H9 (cell line): ENCODE measurements at regions not wholly inside any gene's neighbourhood (a gene's known extent, or its start where the extent isn't known, plus 50 kb on each side); places are given as distances from the start of the nearest gene placed in this dataset.

Source experiments
- DNase-seq: peaks from one replicate; pipeline ENCODE4 v3.0.0-alpha.2; 2017
- H2AFZ ChIP-seq: one replicate; pipeline ENCODE4 v1.6.1; 2013; ENCODE audit warnings: mild to moderate bottlenecking, low read length, control low read depth, moderate library complexity
- H2AK5ac ChIP-seq: 2 replicates; pipeline ENCODE4 v1.6.1; 2013; ENCODE audit warnings: low read length, control low read depth, mixed read lengths; ENCODE audit not compliant: insufficient read length
- H2BK120ac ChIP-seq: one replicate; pipeline ENCODE4 v1.6.1; 2013; ENCODE audit warnings: low read depth, mild to moderate bottlenecking, low read length, control low read depth, inconsistent platforms; ENCODE audit not compliant: poor library complexity, severe bottlenecking
- H2BK12ac ChIP-seq: 2 replicates; pipeline ENCODE4 v1.6.1; 2013; ENCODE audit warnings: low read length, control low read depth, mixed read lengths, low read depth; ENCODE audit not compliant: insufficient read length
- H2BK15ac ChIP-seq: 2 replicates; pipeline ENCODE4 v1.6.1; 2013; ENCODE audit warnings: low read depth, low read length, control low read depth
- H2BK20ac ChIP-seq: one replicate; pipeline ENCODE4 v1.6.1; 2013; ENCODE audit warnings: low read depth, mild to moderate bottlenecking, low read length, control low read depth, inconsistent platforms; ENCODE audit not compliant: poor library complexity, severe bottlenecking
- H2BK5ac ChIP-seq: 2 replicates; pipeline ENCODE4 v1.6.1; 2013; ENCODE audit warnings: low read length, control low read depth, mixed read lengths; ENCODE audit not compliant: insufficient read length
- H3K14ac ChIP-seq: 2 replicates; pipeline ENCODE4 v1.6.1; 2013; ENCODE audit warnings: low read length, control low read depth; ENCODE audit not compliant: insufficient read depth
- H3K18ac ChIP-seq: 2 replicates; pipeline ENCODE4 v1.6.1; 2013; ENCODE audit warnings: low read depth, mild to moderate bottlenecking, mixed read lengths, low read length, control low read depth; ENCODE audit not compliant: insufficient read length
- H3K23ac ChIP-seq: 2 replicates; pipeline ENCODE4 v1.6.1; 2013; ENCODE audit warnings: low read length, control low read depth, mixed read lengths, low read depth; ENCODE audit not compliant: insufficient read length
- H3K23me2 ChIP-seq: 2 replicates; pipeline ENCODE4 v1.6.1; 2013; ENCODE audit warnings: low read depth, mild to moderate bottlenecking, mixed read lengths, low read length, control low read depth; ENCODE audit not compliant: insufficient read length, poor library complexity, severe bottlenecking
- H3K27ac ChIP-seq: 2 replicates; pipeline ENCODE4 v1.5.1; 2013; ENCODE audit warnings: low read length, control low read depth, mixed read lengths, low read depth; ENCODE audit not compliant: insufficient read length
- H3K27me3 ChIP-seq: 2 replicates; pipeline ENCODE4 v1.6.1; 2013; ENCODE audit warnings: low read length, control low read depth, inconsistent platforms; ENCODE audit not compliant: insufficient read depth
- H3K4ac ChIP-seq: 2 replicates; pipeline ENCODE4 v1.6.1; 2013; ENCODE audit warnings: low read depth, mild to moderate bottlenecking, control low read depth, inconsistent platforms, low read length, moderate library complexity
- H3K4me1 ChIP-seq: 2 replicates; pipeline ENCODE4 v1.6.1; 2013; ENCODE audit warnings: low read length, control low read depth, inconsistent platforms; ENCODE audit not compliant: insufficient read depth
- H3K4me2 ChIP-seq: 2 replicates; pipeline ENCODE4 v1.6.1; 2013; ENCODE audit warnings: low read length, control low read depth, mixed read lengths; ENCODE audit not compliant: insufficient read length, insufficient read depth
- H3K56ac ChIP-seq: 2 replicates; pipeline ENCODE4 v1.6.1; 2013; ENCODE audit warnings: low read depth, mild to moderate bottlenecking, mixed read lengths, low read length, control low read depth; ENCODE audit not compliant: insufficient read length
- H3K79me1 ChIP-seq: 2 replicates; pipeline ENCODE4 v1.6.1; 2013; ENCODE audit warnings: low read depth, mild to moderate bottlenecking, moderate library complexity, low read length, control low read depth, inconsistent platforms; ENCODE audit not compliant: insufficient read depth, poor library complexity, severe bottlenecking
- H3K79me2 ChIP-seq: 2 replicates; pipeline ENCODE4 v1.6.1; 2013; ENCODE audit warnings: low read length, control low read depth, inconsistent platforms; ENCODE audit not compliant: insufficient read depth
- H3K9ac ChIP-seq: 2 replicates; pipeline ENCODE4 v1.6.1; 2013; ENCODE audit warnings: low read length, control low read depth, mixed read lengths; ENCODE audit not compliant: insufficient read length; ENCODE audit errors: extremely low read depth
- H3K9me3 ChIP-seq: one replicate; pipeline ENCODE4 v1.6.1; 2013; ENCODE audit warnings: low read depth, low read length, inconsistent platforms; ENCODE audit not compliant: control insufficient read depth
- H3T11ph ChIP-seq: one replicate; pipeline ENCODE4 v1.6.1; 2013; ENCODE audit warnings: mild to moderate bottlenecking, low read length, control low read depth, inconsistent platforms
- H4K20me1 ChIP-seq: one replicate; pipeline ENCODE4 v1.6.1; 2013; ENCODE audit not compliant: control insufficient read depth, insufficient read length, insufficient read depth
- H4K5ac ChIP-seq: 2 replicates; pipeline ENCODE4 v1.6.1; 2013; ENCODE audit warnings: low read depth, mild to moderate bottlenecking, mixed read lengths, low read length, control low read depth; ENCODE audit not compliant: insufficient read length
- H4K8ac ChIP-seq: replicated peaks from 2 replicates; pipeline ENCODE4 v1.6.1; 2013; ENCODE audit warnings: low read length, control low read depth, mixed read lengths, low read depth; ENCODE audit not compliant: insufficient read length
- H4K91ac ChIP-seq: 2 replicates; pipeline ENCODE4 v1.6.1; 2013; ENCODE audit warnings: low read depth, mild to moderate bottlenecking, moderate library complexity, mixed read lengths, low read length, control low read depth; ENCODE audit not compliant: insufficient read length
- H3K27ac Mint-ChIP-seq, 3 experiments: 2 replicates in 2 of 3; 3 replicates in 1 of 3; pipeline ENCODE4 v1.8.0; 2020 to 2021; ENCODE audit warnings: mixed read lengths in 3 of 3, mild to moderate bottlenecking in 1 of 3, moderate library complexity in 1 of 3
- H3K27me3 Mint-ChIP-seq: 2 replicates; pipeline ENCODE4 v1.8.0; 2021; ENCODE audit warnings: low read depth, mild to moderate bottlenecking, moderate library complexity, mixed read lengths
- H3K36me3 Mint-ChIP-seq, 3 experiments: 2 replicates in 2 of 3; 3 replicates in 1 of 3; pipeline ENCODE4 v1.8.0; 2020 to 2021; ENCODE audit warnings: low read depth in 3 of 3, mixed read lengths in 3 of 3; ENCODE audit not compliant: insufficient read depth in 1 of 3
- H3K4me1 Mint-ChIP-seq, 2 experiments: 2 replicates each; pipeline ENCODE4 v1.8.0; 2020; ENCODE audit warnings: mixed read lengths in 2 of 2
- H3K4me3 Mint-ChIP-seq, 2 experiments: 2 replicates in 1 of 2; 3 replicates in 1 of 2; pipeline ENCODE4 v1.8.0; 2020 to 2021; ENCODE audit warnings: mild to moderate bottlenecking in 2 of 2, mixed read lengths in 2 of 2, moderate library complexity in 1 of 2
- H3K9me3 Mint-ChIP-seq, 2 experiments: 2 replicates in 1 of 2; 3 replicates in 1 of 2; pipeline ENCODE4 v1.8.0; 2020; ENCODE audit warnings: mild to moderate bottlenecking in 2 of 2, mixed read lengths in 2 of 2, moderate library complexity in 1 of 2
- CTCF ChIP-seq: fragments of 200-600 bp; sonication (generic); conservative IDR thresholded peaks from 3 replicates; pipeline ENCODE4 v1.8.0; 2021; ENCODE audit warnings: antibody characterized with exemption, mild to moderate bottlenecking
- WGBS: extraction: QIAGEN DNeasy Blood & Tissue Kit; methylation state at CpG from one replicate; pipeline ENCODE4 v1.1.7; 2013; ENCODE audit warnings: missing lambda C conversion rate, low lambda C conversion rate, mixed read lengths; ENCODE audit not compliant: insufficient read length; ENCODE audit errors: extremely low coverage; 5-methylcytosine and 5-hydroxymethylcytosine counted together

- Histone ChIP-seq H3T11ph (no peak overlapping the region), H2BK15ac (no peak overlapping the region), H4K5ac (no peak overlapping the region), H3K23ac (no peak overlapping the region), H3K4ac (no peak overlapping the region), H4K8ac (no peak overlapping the region), H2BK20ac (no peak overlapping the region), H4K20me1 (no peaks in the 10 kb centered on the region), H2AFZ (no peak overlapping the region), H3K79me2 (no peaks in the 10 kb centered on the region), H3K18ac (no peak overlapping the region), H4K91ac (no peak overlapping the region), H3K23me2 (no peaks in the 10 kb centered on the region), H3K9ac (no peak overlapping the region), H3K27ac (no peak overlapping the region), H2AK5ac (no peak overlapping the region), H3K27me3 (no peaks in the 10 kb centered on the region), H2BK5ac (no peak overlapping the region), H3K4me2 (no peak overlapping the region), H3K9me3 (peaks cover 5% of the 10 kb centered on the region), H2BK12ac (no peak overlapping the region), H3K4me1 (no peaks in the 10 kb centered on the region), H2BK120ac (no peak overlapping the region), H3K14ac (no peak overlapping the region), H3K79me1 (no peaks in the 10 kb centered on the region), H3K56ac (no peak overlapping the region)
- Mint-ChIP-seq H3K4me1 (no peaks in the 10 kb centered on the region), H3K9me3 (peaks cover 10 to 11% of the 10 kb centered on the region in 2 experiments), H3K36me3 (peaks cover 2 to 4% (median 3%) of the 10 kb centered on the region in 3 experiments; a peak in 1 of 7 replicates), H3K27me3 (no peaks in the 10 kb centered on the region; the same call in 1 of the 2 replicates), H3K27ac (no peak overlapping the region), H3K4me3 (no peak overlapping the region)
- no peak for TF ChIP-seq CTCF
- WGBS = no CpG with 5 or more reads among the region's 7 CpGs
- no peak for DNase-seq
These were observed 73.5 kb upstream of the VASH1 start for GRCh38 chr14:76687611-76688382.
